Neural cell (in vitro differentiated cells): ENCODE measurements at regions not wholly inside any gene's neighbourhood (a gene's known extent, or its start where the extent isn't known, plus 50 kb on each side); places are given as distances from the start of the nearest gene placed in this dataset.

ENCODE experiments used
- EP300 ChIP-seq: fragments of 450-650 bp; conservative IDR thresholded peaks from 2 replicates; pipeline ENCODE4 v1.6.1; 2014; ENCODE audit warnings: antibody characterized with exemption, mild to moderate bottlenecking, moderate library complexity; ENCODE audit not compliant: poor library complexity, severe bottlenecking
- EZH2 ChIP-seq: fragments of 200-600, 300-800 bp; shearing (Covaris generic), sonication (generic); IDR thresholded peaks from 2 replicates; pipeline ENCODE4 v1.6.1; 2014; ENCODE audit warnings: antibody characterized with exemption, low read length, borderline replicate concordance, mild to moderate bottlenecking; ENCODE audit not compliant: insufficient read depth, poor library complexity, severe bottlenecking
- MXI1 ChIP-seq: fragments of 450-650 bp; conservative IDR thresholded peaks from 2 replicates; pipeline ENCODE4 v1.6.1; 2014; ENCODE audit warnings: antibody characterized with exemption, mild to moderate bottlenecking; ENCODE audit not compliant: poor library complexity, severe bottlenecking
- POLR2AphosphoS5 ChIP-seq: IDR thresholded peaks from 2 replicates; pipeline ENCODE4 v1.6.1; 2012
- RAD21 ChIP-seq: fragments of 450-650 bp; conservative IDR thresholded peaks from 2 replicates; pipeline ENCODE4 v1.6.1; 2014; ENCODE audit warnings: antibody characterized with exemption, mild to moderate bottlenecking, moderate library complexity
- TAF1 ChIP-seq: IDR thresholded peaks from 2 replicates; pipeline ENCODE4 v1.6.1; 2012; ENCODE audit warnings: low read depth
- TF ChIP-seq, protein P1 (sequence below): fragments of 450-650 bp; IDR thresholded peaks from 2 replicates; pipeline ENCODE4 v1.5.1; 2014; ENCODE audit warnings: antibody characterized with exemption, mild to moderate bottlenecking, moderate library complexity; ENCODE audit not compliant: poor library complexity, severe bottlenecking

DNA sequence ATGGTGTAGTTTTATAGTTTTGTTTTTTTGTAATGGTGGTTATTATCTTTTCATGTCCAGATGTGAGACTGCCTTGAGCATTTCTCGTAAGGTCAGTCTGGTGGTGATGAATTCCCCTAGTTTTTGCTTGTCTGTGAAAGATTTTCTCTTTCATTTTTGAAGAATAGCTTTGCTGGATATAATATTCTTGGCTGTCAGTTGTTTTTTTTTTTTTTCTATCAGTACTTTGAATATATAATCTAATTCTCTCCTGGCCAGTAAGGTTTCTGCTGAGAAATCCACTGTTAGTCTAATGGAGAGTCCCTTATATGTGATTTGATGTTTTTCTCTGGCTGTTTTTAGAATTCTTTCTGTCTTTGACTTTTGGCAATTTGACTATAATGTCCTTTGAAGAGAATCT is 106.9 kb downstream of the CARTPT start:
- TF ChIP-seq EP300 (no peak), POLR2AphosphoS5 (no peak), RAD21 (no peak), EZH2 (no peak), MXI1 (no peak), TAF1 (no peak)
- TF ChIP-seq, protein P1, sequence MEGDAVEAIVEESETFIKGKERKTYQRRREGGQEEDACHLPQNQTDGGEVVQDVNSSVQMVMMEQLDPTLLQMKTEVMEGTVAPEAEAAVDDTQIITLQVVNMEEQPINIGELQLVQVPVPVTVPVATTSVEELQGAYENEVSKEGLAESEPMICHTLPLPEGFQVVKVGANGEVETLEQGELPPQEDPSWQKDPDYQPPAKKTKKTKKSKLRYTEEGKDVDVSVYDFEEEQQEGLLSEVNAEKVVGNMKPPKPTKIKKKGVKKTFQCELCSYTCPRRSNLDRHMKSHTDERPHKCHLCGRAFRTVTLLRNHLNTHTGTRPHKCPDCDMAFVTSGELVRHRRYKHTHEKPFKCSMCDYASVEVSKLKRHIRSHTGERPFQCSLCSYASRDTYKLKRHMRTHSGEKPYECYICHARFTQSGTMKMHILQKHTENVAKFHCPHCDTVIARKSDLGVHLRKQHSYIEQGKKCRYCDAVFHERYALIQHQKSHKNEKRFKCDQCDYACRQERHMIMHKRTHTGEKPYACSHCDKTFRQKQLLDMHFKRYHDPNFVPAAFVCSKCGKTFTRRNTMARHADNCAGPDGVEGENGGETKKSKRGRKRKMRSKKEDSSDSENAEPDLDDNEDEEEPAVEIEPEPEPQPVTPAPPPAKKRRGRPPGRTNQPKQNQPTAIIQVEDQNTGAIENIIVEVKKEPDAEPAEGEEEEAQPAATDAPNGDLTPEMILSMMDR, result no peak
